Stomach (tissue), 8 donors: ENCODE measurements at regions not wholly inside any gene's neighbourhood (a gene's known extent, or its start where the extent isn't known, plus 50 kb on each side); places are given as distances from the start of the nearest gene placed in this dataset.

Experiments
- DNase-seq, 2 donors: peaks; one replicate each; pipeline versions ENCODE4 v3.0.0 to v3.0.0-alpha.2; 2013 to 2019
- H3K27ac ChIP-seq, 5 donors: fragments of 200-600 bp in 4 of 5; sonication (generic) in 4 of 5; one replicate each; pipeline ENCODE4 v1.5.1; 2013 to 2019; ENCODE audit warnings: mild to moderate bottlenecking in 1 of 5, moderate library complexity in 1 of 5
- H3K27me3 ChIP-seq, 3 donors: fragments of 200-600 bp; sonication (generic); one replicate each; pipeline ENCODE4 v1.5.1; 2017 to 2019; ENCODE audit warnings: mixed run types in 1 of 3
- H3K36me3 ChIP-seq, 4 donors: fragments of 200-600 bp; sonication (generic); 1 replicate in 3 of 4; 2 replicates in 1 of 4; pipeline ENCODE4 v1.5.1; 2016 to 2019
- H3K4me1 ChIP-seq, 4 donors: fragments of 200-600 bp; sonication (generic); one replicate each; pipeline ENCODE4 v1.5.1; 2016 to 2019
- H3K4me3 ChIP-seq, 4 donors: fragments of 200-600 bp; sonication (generic) in 3 of 4; one replicate each; pipeline ENCODE4 v1.5.1; 2016 to 2019; ENCODE audit warnings: mild to moderate bottlenecking in 1 of 4
- H3K9me3 ChIP-seq, 4 donors: fragments of 200-600 bp; sonication (generic); one replicate each; pipeline ENCODE4 v1.5.1; 2016 to 2019
- EP300 ChIP-seq: sonication (generic); formaldehyde crosslinking; IDR thresholded peaks from one replicate; pipeline ENCODE4 v1.6.1; 2017; ENCODE audit warnings: antibody characterized with exemption
- POLR2A ChIP-seq, 4 donors: fragments of 450-650 bp; IDR thresholded peaks; one replicate each; pipeline ENCODE4 v1.6.1; 2016; ENCODE audit warnings: antibody characterized with exemption in 4 of 4, control low read depth in 2 of 4, mild to moderate bottlenecking in 1 of 4, moderate library complexity in 1 of 4
- POLR2AphosphoS5 ChIP-seq, 3 donors: sonication (generic); formaldehyde crosslinking; IDR thresholded peaks; one replicate each; pipeline ENCODE4 v1.6.1; 2016; ENCODE audit warnings: antibody characterized with exemption in 3 of 3
- WGBS, 5 donors: extraction: QIAGEN DNeasy Blood & Tissue Kit in 3 of 5; methylation state at CpG; one replicate each; pipeline versions ENCODE4 v1.1.5 to v1.1.7; 2013 to 2018; 5-methylcytosine and 5-hydroxymethylcytosine counted together
- intact Hi-C: fragments of 100-400 bp; cut with DNase I; formaldehyde crosslinking; loops from one replicate; pipeline ENCODE4 v1.15.1; 2023; ENCODE audit warnings: low total_unique reads
- TF ChIP-seq, protein P1 (sequence below), 7 experiments: fragments of 450-650 bp in 4 of 7; fragments of 200-600 bp in 3 of 7; sonication (generic) in 3 of 7; IDR thresholded peaks; one replicate each; pipeline ENCODE4 v1.5.1; 2016 to 2019; ENCODE audit warnings: antibody characterized with exemption in 7 of 7, control low read depth in 2 of 7, mild to moderate bottlenecking in 1 of 7
- donor health status: healthy with polysubstance abuse.
- donor health status: Bipolar disorder and iron deficiency.
- donor health status: healthy.

DNA sequence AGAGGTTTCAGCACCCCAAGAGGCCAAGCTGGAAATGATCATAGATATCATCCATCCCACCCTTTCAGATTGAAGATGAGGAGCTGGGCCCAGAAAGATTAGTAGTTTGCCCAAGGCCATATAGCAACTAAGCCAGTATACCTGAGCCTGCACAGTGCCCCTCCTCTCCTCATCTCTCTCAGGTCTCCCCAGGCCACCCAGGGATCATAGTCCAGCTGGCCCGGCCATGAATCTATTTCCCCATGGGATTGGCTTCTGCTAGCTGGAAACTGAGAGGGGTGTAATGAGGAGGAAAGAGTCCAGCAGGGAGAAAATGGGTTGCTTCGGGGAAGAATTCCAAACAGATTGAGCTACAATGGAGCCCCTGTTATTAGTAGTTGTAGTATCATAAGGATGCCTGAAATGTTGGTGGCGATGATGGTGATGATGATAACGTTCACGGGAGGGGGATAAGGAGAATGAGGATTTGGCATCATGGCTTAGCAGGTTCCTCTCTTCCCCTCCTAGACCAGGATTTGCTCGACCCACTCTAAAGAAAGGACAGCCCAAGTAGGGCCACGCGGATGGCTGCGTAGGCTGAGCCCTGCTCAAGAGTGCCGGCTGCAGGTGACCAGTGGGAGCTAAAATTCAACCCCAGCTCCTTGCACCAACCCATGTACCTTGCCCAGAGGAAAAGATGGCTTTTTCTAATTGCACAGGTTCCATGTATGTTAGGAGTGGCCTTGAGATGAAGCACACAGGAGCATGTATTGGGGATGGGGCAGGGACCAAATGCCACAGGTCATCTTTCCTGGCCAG lies 117.8 kb upstream of the PJA1 start:
- Histone ChIP-seq H3K9me3 (no peaks in the 10 kb centered on the region), H3K4me3 (no peak overlapping the region), H3K27me3 (peaks cover 0 to 23% (median 0%) of the 10 kb centered on the region in 3 donors), H3K36me3 (no peaks in the 10 kb centered on the region), H3K4me1 (peaks cover 3 to 50% (median 33%) of the 10 kb centered on the region in 4 donors), H3K27ac (no peak overlapping the region)
- intact Hi-C loops, result no loop called here
- 73 to 82% (median 73%) methylated on average over 5 to 10 of the region's 10 CpGs for WGBS, 5 donors
- no peak for DNase-seq
- TF ChIP-seq POLR2A (IDR thresholded peaks at IDR 0.05), result no peak
- TF ChIP-seq, protein P1, sequence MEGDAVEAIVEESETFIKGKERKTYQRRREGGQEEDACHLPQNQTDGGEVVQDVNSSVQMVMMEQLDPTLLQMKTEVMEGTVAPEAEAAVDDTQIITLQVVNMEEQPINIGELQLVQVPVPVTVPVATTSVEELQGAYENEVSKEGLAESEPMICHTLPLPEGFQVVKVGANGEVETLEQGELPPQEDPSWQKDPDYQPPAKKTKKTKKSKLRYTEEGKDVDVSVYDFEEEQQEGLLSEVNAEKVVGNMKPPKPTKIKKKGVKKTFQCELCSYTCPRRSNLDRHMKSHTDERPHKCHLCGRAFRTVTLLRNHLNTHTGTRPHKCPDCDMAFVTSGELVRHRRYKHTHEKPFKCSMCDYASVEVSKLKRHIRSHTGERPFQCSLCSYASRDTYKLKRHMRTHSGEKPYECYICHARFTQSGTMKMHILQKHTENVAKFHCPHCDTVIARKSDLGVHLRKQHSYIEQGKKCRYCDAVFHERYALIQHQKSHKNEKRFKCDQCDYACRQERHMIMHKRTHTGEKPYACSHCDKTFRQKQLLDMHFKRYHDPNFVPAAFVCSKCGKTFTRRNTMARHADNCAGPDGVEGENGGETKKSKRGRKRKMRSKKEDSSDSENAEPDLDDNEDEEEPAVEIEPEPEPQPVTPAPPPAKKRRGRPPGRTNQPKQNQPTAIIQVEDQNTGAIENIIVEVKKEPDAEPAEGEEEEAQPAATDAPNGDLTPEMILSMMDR (IDR thresholded peaks at IDR 0.05), result no peak
- TF ChIP-seq POLR2AphosphoS5 (IDR thresholded peaks at IDR 0.05), result no peak
- TF ChIP-seq EP300, result no peak

DNA sequence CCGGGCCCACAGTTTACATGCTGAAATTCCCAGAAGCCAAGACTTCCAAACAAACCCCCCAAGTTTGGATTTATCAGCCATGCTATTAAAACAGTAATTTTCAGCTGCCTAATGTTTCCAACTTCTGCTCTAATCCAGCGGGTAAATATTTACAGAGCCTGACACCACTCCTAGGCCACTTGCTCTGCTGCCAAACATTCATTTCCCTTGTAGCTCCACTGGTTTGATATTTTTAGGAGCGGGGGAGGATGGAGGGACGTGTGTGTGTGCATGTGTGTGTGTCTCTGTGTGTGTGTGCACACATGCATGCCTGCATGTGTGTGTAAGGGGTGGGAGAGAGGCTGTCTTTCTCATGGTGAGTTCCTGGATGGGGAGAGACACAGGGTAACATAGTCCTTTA lies 115.7 kb upstream of the PJA1 start:
- peaks cover 3 to 51% (median 31%) of the 10 kb centered on the region in 4 donors for H3K4me1 ChIP-seq
- TF ChIP-seq POLR2AphosphoS5 (IDR thresholded peaks at IDR 0.05) (no peak), EP300 (no peak), POLR2A (IDR thresholded peaks at IDR 0.05) (no peak)
- TF ChIP-seq, protein P1 (IDR thresholded peaks at IDR 0.05), result no peak
- peaks cover 0 to 29% (median 0%) of the 10 kb centered on the region in 3 donors for H3K27me3 ChIP-seq
- DNase-seq, result peak in 1 of 2 donors; percentile 78
- peak overlapping the region in 1 of 5 donors; percentile 4 for H3K27ac ChIP-seq
- H3K4me3 ChIP-seq, result no peak overlapping the region
- no peaks in the 10 kb centered on the region for H3K9me3 ChIP-seq
- 11 to 21% (median 14%) methylated on average over 4 of the region's 4 CpGs for WGBS, 5 donors
- H3K36me3 ChIP-seq, result no peaks in the 10 kb centered on the region
- intact Hi-C loops, result no loop called here

DNA sequence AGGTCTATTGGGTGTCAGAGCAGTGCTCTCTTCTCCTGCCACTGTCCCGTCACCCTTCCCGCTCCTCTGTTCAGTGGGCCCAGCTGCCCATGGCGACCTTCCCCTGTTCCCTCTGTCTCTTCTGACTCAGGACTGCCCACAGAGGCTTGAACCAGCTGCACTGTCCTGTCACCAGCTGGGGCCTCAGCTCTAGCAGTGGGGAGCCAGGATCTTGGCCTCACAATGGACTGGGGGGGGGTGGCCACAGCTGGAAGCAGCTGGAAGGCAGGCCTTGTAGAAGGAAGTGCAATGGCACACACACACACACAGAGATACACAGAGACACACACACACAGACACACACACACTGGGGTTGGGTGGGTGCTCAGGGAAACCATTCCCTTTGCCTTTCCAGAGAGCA lies 114.0 kb upstream of the PJA1 start:
- Histone ChIP-seq H3K36me3 (no peaks in the 10 kb centered on the region), H3K9me3 (no peaks in the 10 kb centered on the region), H3K4me3 (no peak overlapping the region), H3K27me3 (peaks cover 0 to 17% (median 0%) of the 10 kb centered on the region in 3 donors), H3K27ac (no peak overlapping the region), H3K4me1 (peaks cover 3 to 43% (median 24%) of the 10 kb centered on the region in 4 donors)
- no peak for DNase-seq
- TF ChIP-seq POLR2A (IDR thresholded peaks at IDR 0.05), result no peak
- TF ChIP-seq, protein P1 (IDR thresholded peaks at IDR 0.05), result no peak
- TF ChIP-seq POLR2AphosphoS5 (IDR thresholded peaks at IDR 0.05), result no peak
- TF ChIP-seq EP300, result no peak
- WGBS, 5 donors, result 60 to 93% (median 68%) methylated on average over 1 to 3 of the region's 3 CpGs
- intact Hi-C loops, result no loop called here

DNA sequence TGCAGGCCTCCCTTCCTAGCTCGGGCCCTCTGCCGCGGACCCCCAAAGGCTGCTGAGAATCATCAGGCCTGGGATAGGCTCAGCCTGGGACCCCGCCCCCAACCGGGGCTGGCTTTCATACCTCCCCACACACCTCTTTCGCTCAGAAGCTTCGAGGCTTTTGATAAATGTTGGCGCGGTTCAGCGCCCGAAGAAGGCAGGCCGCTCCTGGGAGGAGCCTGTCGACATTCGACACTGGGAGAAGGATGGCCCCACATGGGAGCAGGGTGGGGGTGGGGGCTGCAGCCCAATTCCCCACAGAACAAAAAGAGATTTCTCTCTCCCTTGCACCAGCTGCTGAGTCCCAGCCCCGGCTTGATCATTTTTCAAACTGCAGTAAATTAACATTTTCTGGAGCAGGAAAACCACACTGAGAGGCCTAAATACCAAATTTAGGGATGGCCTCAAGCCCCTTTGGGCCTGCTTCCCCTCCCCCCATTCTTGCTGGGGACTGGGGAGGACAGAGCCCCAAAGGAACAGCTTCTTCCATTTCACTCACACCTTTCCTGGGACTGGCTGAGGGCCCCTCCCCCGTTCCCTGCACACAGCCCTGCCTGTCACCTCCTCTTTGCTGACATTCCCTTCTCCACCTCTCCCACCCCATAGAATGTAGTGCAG lies 112.9 kb upstream of the PJA1 start:
- Histone ChIP-seq H3K27me3 (peaks cover 0 to 13% (median 0%) of the 10 kb centered on the region in 3 donors), H3K27ac (no peak overlapping the region), H3K9me3 (no peaks in the 10 kb centered on the region), H3K4me1 (peaks cover 3 to 43% (median 24%) of the 10 kb centered on the region in 4 donors), H3K4me3 (no peak overlapping the region), H3K36me3 (no peaks in the 10 kb centered on the region)
- 28 to 52% (median 47%) methylated on average over 4 to 16 of the region's 16 CpGs for WGBS, 5 donors
- peak in 1 of 2 donors; percentile 55 for DNase-seq
- TF ChIP-seq POLR2A (IDR thresholded peaks at IDR 0.05), result no peak
- TF ChIP-seq, protein P1 (IDR thresholded peaks at IDR 0.05), result no peak
- no peak for TF ChIP-seq POLR2AphosphoS5 (IDR thresholded peaks at IDR 0.05)
- intact Hi-C loops, result no loop called here
